Neural cell (in vitro differentiated cells): ENCODE measurements at regions not wholly inside any gene's neighbourhood (a gene's known extent, or its start where the extent isn't known, plus 50 kb on each side); places are given as distances from the start of the nearest gene placed in this dataset.

ENCODE experiments used
- EP300 ChIP-seq: fragments of 450-650 bp; conservative IDR thresholded peaks from 2 replicates; pipeline ENCODE4 v1.6.1; 2014; ENCODE audit warnings: antibody characterized with exemption, mild to moderate bottlenecking, moderate library complexity; ENCODE audit not compliant: poor library complexity, severe bottlenecking
- EZH2 ChIP-seq: fragments of 200-600, 300-800 bp; shearing (Covaris generic), sonication (generic); IDR thresholded peaks from 2 replicates; pipeline ENCODE4 v1.6.1; 2014; ENCODE audit warnings: antibody characterized with exemption, low read length, borderline replicate concordance, mild to moderate bottlenecking; ENCODE audit not compliant: insufficient read depth, poor library complexity, severe bottlenecking
- POLR2AphosphoS5 ChIP-seq: IDR thresholded peaks from 2 replicates; pipeline ENCODE4 v1.6.1; 2012
- TAF1 ChIP-seq: IDR thresholded peaks from 2 replicates; pipeline ENCODE4 v1.6.1; 2012; ENCODE audit warnings: low read depth
- TF ChIP-seq, protein P1 (sequence below): fragments of 450-650 bp; IDR thresholded peaks from 2 replicates; pipeline ENCODE4 v1.5.1; 2014; ENCODE audit warnings: antibody characterized with exemption, mild to moderate bottlenecking, moderate library complexity; ENCODE audit not compliant: poor library complexity, severe bottlenecking
- TF ChIP-seq, protein P2 (sequence below): IDR thresholded peaks from 2 replicates; pipeline ENCODE4 v1.6.1; 2012; ENCODE audit warnings: borderline replicate concordance

DNA sequence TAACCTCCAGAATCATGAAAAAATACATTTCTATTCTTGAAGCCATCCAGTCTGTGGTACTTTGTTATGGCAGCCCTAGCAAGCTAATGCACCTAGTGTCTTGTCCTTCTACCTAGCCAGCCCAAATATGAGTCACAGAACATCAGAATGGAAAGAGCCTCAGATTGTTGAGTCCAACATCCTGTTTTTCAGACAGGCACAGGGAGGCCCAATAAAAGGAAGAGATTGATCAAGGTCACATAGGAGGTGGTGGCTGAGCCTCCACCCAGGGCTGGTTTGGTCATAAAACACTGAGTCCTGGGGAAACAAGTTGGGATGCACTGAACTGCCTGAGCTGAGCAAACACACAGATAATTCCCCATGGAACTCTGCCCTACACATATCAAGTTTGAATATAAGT lies 195.5 kb downstream of the TTC32 start:
- TF ChIP-seq, protein P1, sequence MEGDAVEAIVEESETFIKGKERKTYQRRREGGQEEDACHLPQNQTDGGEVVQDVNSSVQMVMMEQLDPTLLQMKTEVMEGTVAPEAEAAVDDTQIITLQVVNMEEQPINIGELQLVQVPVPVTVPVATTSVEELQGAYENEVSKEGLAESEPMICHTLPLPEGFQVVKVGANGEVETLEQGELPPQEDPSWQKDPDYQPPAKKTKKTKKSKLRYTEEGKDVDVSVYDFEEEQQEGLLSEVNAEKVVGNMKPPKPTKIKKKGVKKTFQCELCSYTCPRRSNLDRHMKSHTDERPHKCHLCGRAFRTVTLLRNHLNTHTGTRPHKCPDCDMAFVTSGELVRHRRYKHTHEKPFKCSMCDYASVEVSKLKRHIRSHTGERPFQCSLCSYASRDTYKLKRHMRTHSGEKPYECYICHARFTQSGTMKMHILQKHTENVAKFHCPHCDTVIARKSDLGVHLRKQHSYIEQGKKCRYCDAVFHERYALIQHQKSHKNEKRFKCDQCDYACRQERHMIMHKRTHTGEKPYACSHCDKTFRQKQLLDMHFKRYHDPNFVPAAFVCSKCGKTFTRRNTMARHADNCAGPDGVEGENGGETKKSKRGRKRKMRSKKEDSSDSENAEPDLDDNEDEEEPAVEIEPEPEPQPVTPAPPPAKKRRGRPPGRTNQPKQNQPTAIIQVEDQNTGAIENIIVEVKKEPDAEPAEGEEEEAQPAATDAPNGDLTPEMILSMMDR = no peak
- TF ChIP-seq EZH2 (no peak), TAF1 (no peak), EP300 (no peak), POLR2AphosphoS5 (no peak)
- TF ChIP-seq, protein P2, sequence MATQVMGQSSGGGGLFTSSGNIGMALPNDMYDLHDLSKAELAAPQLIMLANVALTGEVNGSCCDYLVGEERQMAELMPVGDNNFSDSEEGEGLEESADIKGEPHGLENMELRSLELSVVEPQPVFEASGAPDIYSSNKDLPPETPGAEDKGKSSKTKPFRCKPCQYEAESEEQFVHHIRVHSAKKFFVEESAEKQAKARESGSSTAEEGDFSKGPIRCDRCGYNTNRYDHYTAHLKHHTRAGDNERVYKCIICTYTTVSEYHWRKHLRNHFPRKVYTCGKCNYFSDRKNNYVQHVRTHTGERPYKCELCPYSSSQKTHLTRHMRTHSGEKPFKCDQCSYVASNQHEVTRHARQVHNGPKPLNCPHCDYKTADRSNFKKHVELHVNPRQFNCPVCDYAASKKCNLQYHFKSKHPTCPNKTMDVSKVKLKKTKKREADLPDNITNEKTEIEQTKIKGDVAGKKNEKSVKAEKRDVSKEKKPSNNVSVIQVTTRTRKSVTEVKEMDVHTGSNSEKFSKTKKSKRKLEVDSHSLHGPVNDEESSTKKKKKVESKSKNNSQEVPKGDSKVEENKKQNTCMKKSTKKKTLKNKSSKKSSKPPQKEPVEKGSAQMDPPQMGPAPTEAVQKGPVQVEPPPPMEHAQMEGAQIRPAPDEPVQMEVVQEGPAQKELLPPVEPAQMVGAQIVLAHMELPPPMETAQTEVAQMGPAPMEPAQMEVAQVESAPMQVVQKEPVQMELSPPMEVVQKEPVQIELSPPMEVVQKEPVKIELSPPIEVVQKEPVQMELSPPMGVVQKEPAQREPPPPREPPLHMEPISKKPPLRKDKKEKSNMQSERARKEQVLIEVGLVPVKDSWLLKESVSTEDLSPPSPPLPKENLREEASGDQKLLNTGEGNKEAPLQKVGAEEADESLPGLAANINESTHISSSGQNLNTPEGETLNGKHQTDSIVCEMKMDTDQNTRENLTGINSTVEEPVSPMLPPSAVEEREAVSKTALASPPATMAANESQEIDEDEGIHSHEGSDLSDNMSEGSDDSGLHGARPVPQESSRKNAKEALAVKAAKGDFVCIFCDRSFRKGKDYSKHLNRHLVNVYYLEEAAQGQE = no peak
